ENCODE measurements at regions not wholly inside any gene's neighbourhood (a gene's known extent, or its start where the extent isn't known, plus 50 kb on each side); places are given as distances from the start of the nearest gene placed in this dataset.

GRCh38 chr2:207408086-207408794 lies 121.5 kb upstream of the CREB1 start (continued):
- no peak for TF ChIP-seq IRF3 (IDR thresholded peaks at IDR 0.05; ENCODE audit: low read depth, low read length)
- TF ChIP-seq YY1 (IDR thresholded peaks at IDR 0.05; ENCODE audit: low read depth): no peak
- TF ChIP-seq MEF2A (IDR thresholded peaks at IDR 0.05; ENCODE audit: borderline replicate concordance, low read depth): no peak
- TF ChIP-seq MXI1 (IDR thresholded peaks at IDR 0.05; ENCODE audit: low read depth, low read length): no peak
- no peak for TF ChIP-seq POLR2AphosphoS5 (IDR thresholded peaks at IDR 0.05; ENCODE audit: low read depth, low read length)
- peak in 1 of 2 experiments; percentile 43; a peak in 1 of 4 replicates for TF ChIP-seq EP300 (IDR thresholded peaks at IDR 0.05; ENCODE audit: borderline replicate concordance in 1 of 2, low read depth in 1 of 2, low read length in 1 of 2)
- no peak for TF ChIP-seq RFX5 (IDR thresholded peaks at IDR 0.05; ENCODE audit: low read length)
- TF ChIP-seq PBX3 (IDR thresholded peaks at IDR 0.05): peak; percentile 8; the same call in 1 of the 2 replicates
- TF ChIP-seq GABPA (IDR thresholded peaks at IDR 0.05; ENCODE audit: low read depth): no peak
- no peak for TF ChIP-seq USF1 (IDR thresholded peaks at IDR 0.05; ENCODE audit: borderline replicate concordance, low read depth)
- TF ChIP-seq CHD2 (IDR thresholded peaks at IDR 0.05; ENCODE audit: low read length, partially characterized antibody): no peak
- TF ChIP-seq RXRA (IDR thresholded peaks at IDR 0.05; ENCODE audit: borderline replicate concordance, low read depth): no peak
- TF ChIP-seq SMC3 (IDR thresholded peaks at IDR 0.05; ENCODE audit: low read depth, low read length): no peak
- no peak for TF ChIP-seq FOXJ3 (CRISPR knock-in tag; IDR thresholded peaks at IDR 0.05)
- no peak for TF ChIP-seq FOSL2 (IDR thresholded peaks at IDR 0.05; ENCODE audit: borderline replicate concordance, low read depth)
- no peak for TF ChIP-seq TCF12 (IDR thresholded peaks at IDR 0.05)
- no peak for TF ChIP-seq NFIC (IDR thresholded peaks at IDR 0.05; ENCODE audit: borderline replicate concordance)
- no peak for TF ChIP-seq NRF1 (IDR thresholded peaks at IDR 0.05; ENCODE audit: low read depth, low read length)
- TF ChIP-seq FOXM1 (IDR thresholded peaks at IDR 0.05; ENCODE audit: low read depth): no peak
- no peak for TF ChIP-seq ZBTB33 (IDR thresholded peaks at IDR 0.05; ENCODE audit: borderline replicate concordance, low read depth)
- no peak for TF ChIP-seq MAX (IDR thresholded peaks at IDR 0.05; ENCODE audit: low read depth)
- no peak for TF ChIP-seq ELF1 (IDR thresholded peaks at IDR 0.05)
- no peak for TF ChIP-seq JUND (IDR thresholded peaks at IDR 0.05)
